Stimulated activated CD8-positive, alpha-beta memory T cell treated with anti-CD3 and anti-CD28 coated beads, Interleukin-15, amount 100 ng/mL, for 24 hours (primary cell): ENCODE measurements at regions not wholly inside any gene's neighbourhood (a gene's known extent, or its start where the extent isn't known, plus 50 kb on each side); places are given as distances from the start of the nearest gene placed in this dataset.

Experiments
- DNase-seq: peaks from one replicate; pipeline ENCODE4 v3.0.0-alpha.2; 2020; ENCODE audit warnings: low read depth

DNA sequence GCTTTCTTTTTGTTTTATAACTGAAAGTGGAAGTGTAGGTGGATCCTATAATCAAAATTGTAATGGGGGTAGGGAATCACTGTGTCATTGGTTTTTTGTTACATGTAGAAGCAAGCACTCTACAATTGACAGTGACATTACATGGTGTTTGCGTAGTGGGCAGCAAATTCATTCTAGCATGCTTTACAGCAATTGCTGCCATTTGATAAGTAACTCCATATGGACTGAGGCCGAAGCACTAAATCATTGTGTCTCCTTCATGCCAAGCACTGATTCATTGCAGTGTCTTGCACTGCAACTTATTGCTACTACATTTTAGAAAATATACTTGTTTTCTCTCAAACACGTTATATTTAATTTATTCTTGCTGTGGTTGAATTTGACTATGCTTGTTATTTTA lies 933.9 kb downstream of the NSUN3 start:
- DNase-seq: no peak

- DNase-seq: no peak
Observed at GRCh38 chr3:95002438-95003046, 939.7 kb downstream of the NSUN3 start.

GRCh38 chr3:95028688-95029087 lies 965.8 kb downstream of the NSUN3 start:
- no peak for DNase-seq

DNA sequence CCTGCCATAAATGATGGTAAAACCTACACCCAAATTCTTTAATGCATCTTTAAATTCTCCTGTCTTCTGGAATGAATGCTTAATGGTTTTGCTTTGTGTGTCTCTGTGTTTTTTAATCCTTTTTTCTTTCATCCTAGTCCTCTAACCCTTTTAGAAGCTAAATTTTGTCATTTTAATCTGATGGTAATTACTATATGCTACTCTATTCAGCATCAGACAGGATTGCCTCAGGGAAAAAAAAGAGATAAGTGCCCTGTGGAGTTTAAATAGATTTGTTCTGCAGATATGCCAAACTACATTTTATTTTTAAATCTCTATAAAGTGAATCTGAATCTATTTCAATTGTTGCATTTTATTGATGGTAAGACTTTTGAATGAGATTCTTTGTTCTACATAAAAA lies 966.8 kb downstream of the NSUN3 start:
- no peak for DNase-seq

GRCh38 chr3:95036526-95037021 lies 973.7 kb downstream of the NSUN3 start:
- DNase-seq: no peak

DNA sequence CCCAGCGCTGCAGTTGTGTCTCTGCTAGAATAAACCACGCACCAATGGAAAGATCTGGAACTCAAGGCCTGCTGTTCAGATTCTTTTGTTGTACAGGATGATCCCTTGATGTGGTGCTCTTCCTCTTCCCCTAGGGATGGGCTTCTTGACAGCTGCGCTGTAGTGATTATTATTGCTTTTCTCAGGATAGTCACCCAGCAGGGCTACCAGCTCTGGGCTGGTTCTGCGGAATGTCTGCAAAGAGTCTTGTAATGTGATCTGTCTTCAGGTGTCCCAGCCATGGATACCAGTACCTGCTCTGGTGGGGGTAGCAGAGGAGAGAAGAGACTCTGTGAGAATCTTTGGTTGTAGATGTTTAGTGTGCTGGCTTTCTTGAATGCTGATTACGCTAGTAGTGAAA lies 974.2 kb downstream of the NSUN3 start:
- no peak for DNase-seq

DNA sequence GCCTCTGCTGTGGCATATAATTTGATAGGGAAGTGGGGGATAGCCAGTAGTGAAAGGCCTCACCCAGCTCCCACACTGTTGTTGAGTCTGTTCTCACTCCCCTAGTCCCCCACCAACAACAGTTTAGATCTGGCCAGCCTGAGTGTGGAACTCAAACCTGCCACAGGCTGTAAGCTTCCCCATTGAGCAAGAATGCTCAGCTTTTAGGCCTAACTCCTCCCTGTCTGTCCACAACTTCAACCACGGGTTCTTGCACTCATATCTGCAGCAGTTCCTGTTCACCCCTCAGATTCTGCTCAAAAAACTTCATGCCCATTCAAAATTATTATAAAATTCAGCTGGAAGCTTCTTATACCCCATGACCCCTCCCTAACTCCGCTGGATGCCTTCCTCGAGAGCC lies 975.1 kb downstream of the NSUN3 start:
- DNase-seq: no peak

DNA sequence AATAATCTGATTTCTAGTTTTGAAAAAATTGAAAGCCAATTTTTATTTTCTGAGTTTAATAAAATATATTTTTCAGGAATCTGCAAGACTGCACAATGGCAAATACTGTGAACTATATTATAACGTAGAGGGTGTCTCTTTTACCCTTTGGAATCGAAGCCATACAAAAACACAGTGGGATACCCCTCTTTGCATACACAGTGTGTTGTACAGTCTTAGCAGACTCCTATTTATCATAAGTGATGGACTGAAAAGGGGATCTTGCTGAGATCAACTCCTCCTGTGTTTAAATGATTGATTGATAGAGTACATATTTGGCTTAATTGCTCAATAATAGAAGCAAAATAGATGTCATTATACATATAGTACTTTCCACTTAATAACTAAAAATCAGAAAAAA lies 981.2 kb downstream of the NSUN3 start:
- no peak for DNase-seq

DNA sequence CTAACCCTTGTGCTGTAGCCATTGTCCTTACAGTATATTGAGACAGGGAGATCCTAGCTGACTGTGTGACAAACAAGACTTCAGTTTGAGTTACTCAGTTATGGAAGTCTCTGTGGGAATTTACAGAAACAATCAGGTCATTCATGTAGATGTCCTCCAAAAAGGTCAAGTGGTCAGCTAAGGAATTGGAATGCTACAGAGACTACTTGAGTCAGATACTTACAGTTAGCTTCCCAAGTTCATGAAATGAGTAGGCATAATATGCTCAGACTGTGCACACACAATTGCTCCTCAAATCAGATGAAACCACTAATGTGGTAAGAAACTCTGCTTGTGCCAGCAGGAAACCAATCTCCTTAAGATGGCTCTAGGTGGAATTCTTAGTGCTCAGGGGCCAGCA lies 985.7 kb downstream of the NSUN3 start:
- DNase-seq: no peak

GRCh38 chr3:95049841-95050240 lies 987.0 kb downstream of the NSUN3 start:
- no peak for DNase-seq

GRCh38 chr3:95055288-95055687 lies 992.4 kb downstream of the NSUN3 start:
- no peak for DNase-seq

GRCh38 chr3:95082191-95082590 lies 1019.3 kb downstream of the NSUN3 start:
- DNase-seq: no peak

GRCh38 chr3:95084738-95085137 lies 1021.9 kb downstream of the NSUN3 start:
- DNase-seq: no peak

- no peak for DNase-seq
Observed at GRCh38 chr3:95088464-95088863, 1025.6 kb downstream of the NSUN3 start.

GRCh38 chr3:95097493-95097892 lies 1034.6 kb downstream of the NSUN3 start:
- DNase-seq: no peak

DNA sequence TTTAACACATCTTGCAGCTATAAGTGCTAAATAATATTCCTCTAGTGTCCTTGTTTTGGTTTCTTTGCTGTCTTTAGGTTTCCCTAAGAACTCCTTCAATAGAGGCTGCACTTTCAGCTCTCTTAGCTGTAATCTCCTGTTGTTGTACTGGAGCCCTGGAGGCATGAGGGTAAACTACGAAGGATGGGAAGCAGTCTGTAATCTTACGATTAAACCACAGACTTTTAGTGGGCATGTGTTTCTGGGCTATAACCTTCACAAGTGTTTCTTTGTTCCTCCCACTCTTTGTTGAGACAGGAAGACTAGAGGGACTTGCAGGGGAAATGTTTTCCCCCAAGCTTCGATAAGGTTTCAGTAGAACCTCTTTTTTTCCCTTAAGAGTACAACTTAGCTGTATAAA lies 1058.1 kb downstream of the NSUN3 start:
- no peak for DNase-seq

GRCh38 chr3:95123104-95123503 lies 1060.2 kb downstream of the NSUN3 start:
- DNase-seq: no peak

- DNase-seq: no peak
Observed at GRCh38 chr3:95134693-95135413, 1072.0 kb downstream of the NSUN3 start.

- DNase-seq: no peak
Observed at GRCh38 chr3:95148107-95148506, 1085.2 kb downstream of the NSUN3 start.

DNA sequence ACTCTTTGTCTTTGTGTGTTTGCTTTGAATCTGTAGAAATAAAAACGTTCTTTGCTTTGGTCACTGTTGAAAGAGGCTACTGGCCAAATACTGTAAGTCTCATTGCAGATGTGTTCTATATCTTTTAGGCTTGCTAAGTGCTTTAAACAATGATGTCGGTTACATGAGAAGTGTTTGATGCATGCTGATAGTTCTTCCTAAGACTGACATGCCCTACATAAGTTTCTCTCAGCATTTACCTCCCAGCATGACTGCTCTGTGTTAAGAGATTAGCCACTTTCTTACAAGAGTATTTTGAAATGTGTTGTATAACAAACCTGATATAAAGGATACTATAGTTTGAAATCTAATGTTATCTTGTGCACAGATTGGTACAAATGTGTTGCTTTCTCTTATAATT lies 1088.7 kb downstream of the NSUN3 start:
- DNase-seq: no peak

- no peak for DNase-seq
Observed at GRCh38 chr3:95154766-95155165, 1091.9 kb downstream of the NSUN3 start.

DNA sequence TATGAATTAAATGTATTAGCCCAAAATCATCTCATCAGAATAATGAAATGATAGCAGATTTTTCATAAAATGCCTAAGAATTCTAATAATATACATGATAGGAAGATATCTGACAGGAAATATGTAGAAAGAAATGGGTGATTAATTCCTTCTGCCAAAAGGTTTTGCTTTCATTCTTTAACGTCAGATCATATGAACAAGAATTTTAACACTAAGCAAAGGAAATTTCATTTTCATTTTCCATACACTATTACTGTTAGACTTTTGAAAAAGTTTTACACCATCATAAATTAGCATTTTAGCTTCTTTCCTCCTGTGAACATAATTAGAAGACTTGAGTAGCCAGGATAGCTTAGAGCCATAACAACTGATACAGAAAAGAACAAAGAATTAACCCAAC lies 1099.9 kb downstream of the NSUN3 start:
- DNase-seq: no peak

DNA sequence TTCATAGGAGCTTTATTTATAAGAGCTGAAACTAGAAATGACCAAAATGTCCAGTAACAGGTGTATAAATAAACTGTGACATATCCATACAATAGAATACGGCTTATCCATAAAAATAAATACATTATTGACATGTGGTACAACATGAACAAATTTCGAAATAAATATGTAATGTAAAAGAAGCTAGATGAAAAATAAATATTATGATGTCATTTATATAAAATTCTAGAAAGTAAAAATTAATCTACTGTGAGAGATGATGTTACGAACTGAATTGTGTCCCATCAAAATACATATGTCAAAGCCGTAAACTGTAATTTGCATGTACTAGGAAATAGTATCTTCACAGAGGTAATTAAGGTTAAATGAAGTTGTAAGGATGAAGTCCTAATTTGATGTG lies 1104.9 kb downstream of the NSUN3 start:
- DNase-seq: no peak

- DNase-seq: no peak
Observed at GRCh38 chr3:95168526-95168925, 1105.7 kb downstream of the NSUN3 start.
